Progenitor cell of endocrine pancreas (in vitro differentiated cells): ENCODE measurements at regions not wholly inside any gene's neighbourhood (a gene's known extent, or its start where the extent isn't known, plus 50 kb on each side); places are given as distances from the start of the nearest gene placed in this dataset.

Source experiments
- DNase-seq: peaks from one replicate; pipeline ENCODE4 v3.0.0; 2021; ENCODE audit warnings: low spot score; ENCODE audit not compliant: unreplicated experiment
- H3K27ac Mint-ChIP-seq: 2 replicates; pipeline ENCODE4 v1.8.0; 2021; ENCODE audit warnings: mild to moderate bottlenecking, moderate library complexity, mixed read lengths
- H3K27me3 Mint-ChIP-seq: 2 replicates; pipeline ENCODE4 v1.8.0; 2021; ENCODE audit warnings: mixed read lengths
- H3K36me3 Mint-ChIP-seq: 2 replicates; pipeline ENCODE4 v1.8.0; 2022; ENCODE audit warnings: mixed read lengths; ENCODE audit not compliant: insufficient read depth
- H3K4me1 Mint-ChIP-seq: 2 replicates; pipeline ENCODE4 v1.8.0; 2021; ENCODE audit warnings: low read depth, mixed read lengths
- H3K4me3 Mint-ChIP-seq: 2 replicates; pipeline ENCODE4 v1.8.0; 2021; ENCODE audit warnings: low read depth, mild to moderate bottlenecking, moderate library complexity, mixed read lengths
- H3K9me3 Mint-ChIP-seq: 2 replicates; pipeline ENCODE4 v1.8.0; 2021; ENCODE audit warnings: low read depth, mixed read lengths
- TF ChIP-seq, protein P1 (sequence below): fragments of 200-600 bp; sonication (generic); IDR thresholded peaks from one replicate; pipeline ENCODE4 v1.5.0; 2021; ENCODE audit warnings: antibody characterized with exemption, mild to moderate bottlenecking; ENCODE audit not compliant: unreplicated experiment

DNA sequence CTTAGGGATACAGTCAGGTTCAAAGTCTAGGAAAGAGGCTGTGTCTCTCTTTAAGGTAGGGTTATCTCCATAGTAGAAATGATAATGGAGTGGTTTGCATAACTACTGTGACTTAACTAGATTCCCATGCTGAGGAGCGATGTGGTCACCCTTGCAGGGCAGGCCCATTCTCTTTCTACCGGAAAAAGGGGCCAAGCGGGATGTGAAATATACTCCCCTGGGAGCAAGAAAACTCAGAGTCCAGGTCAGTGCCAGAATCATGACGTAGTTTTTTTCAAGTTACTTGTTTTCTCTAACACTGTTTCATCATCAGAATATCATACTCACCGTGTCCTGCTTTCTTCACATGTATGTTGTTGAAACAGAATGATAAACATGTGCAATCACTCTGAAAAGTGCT lies 649.0 kb upstream of the ANKRD30A start:
- no peaks in the 10 kb centered on the region for H3K36me3 Mint-ChIP-seq
- H3K4me1 Mint-ChIP-seq: no peaks in the 10 kb centered on the region
- H3K27me3 Mint-ChIP-seq: no peaks in the 10 kb centered on the region
- DNase-seq: no peak
- H3K9me3 Mint-ChIP-seq: no peaks in the 10 kb centered on the region
- H3K4me3 Mint-ChIP-seq: no peak overlapping the region
- no peak overlapping the region for H3K27ac Mint-ChIP-seq
- TF ChIP-seq, protein P1, sequence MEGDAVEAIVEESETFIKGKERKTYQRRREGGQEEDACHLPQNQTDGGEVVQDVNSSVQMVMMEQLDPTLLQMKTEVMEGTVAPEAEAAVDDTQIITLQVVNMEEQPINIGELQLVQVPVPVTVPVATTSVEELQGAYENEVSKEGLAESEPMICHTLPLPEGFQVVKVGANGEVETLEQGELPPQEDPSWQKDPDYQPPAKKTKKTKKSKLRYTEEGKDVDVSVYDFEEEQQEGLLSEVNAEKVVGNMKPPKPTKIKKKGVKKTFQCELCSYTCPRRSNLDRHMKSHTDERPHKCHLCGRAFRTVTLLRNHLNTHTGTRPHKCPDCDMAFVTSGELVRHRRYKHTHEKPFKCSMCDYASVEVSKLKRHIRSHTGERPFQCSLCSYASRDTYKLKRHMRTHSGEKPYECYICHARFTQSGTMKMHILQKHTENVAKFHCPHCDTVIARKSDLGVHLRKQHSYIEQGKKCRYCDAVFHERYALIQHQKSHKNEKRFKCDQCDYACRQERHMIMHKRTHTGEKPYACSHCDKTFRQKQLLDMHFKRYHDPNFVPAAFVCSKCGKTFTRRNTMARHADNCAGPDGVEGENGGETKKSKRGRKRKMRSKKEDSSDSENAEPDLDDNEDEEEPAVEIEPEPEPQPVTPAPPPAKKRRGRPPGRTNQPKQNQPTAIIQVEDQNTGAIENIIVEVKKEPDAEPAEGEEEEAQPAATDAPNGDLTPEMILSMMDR: no peak

DNA sequence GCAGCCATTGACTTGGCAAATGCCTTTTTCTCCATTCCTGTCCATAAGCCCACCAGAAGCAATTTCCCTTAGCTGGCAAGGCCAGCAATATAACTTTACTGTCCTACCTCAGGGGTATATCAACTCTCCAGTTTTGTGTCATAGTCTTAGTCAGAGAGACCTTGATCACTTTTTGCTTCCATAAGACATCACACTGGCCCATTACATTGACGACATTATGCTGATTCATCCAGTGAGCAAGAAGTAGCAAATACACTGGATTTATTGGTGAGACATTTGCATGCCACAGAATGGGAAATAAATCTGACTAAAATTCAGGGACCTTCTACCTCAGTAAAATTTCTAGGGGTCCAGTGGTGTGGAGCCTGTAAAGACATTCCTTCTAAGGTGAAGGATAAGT lies 649.7 kb upstream of the ANKRD30A start:
- Mint-ChIP-seq H3K4me1 (no peaks in the 10 kb centered on the region), H3K36me3 (no peaks in the 10 kb centered on the region), H3K27me3 (no peaks in the 10 kb centered on the region), H3K9me3 (no peaks in the 10 kb centered on the region), H3K27ac (no peak overlapping the region), H3K4me3 (no peak overlapping the region)
- DNase-seq: no peak
- TF ChIP-seq, protein P1: no peak

DNA sequence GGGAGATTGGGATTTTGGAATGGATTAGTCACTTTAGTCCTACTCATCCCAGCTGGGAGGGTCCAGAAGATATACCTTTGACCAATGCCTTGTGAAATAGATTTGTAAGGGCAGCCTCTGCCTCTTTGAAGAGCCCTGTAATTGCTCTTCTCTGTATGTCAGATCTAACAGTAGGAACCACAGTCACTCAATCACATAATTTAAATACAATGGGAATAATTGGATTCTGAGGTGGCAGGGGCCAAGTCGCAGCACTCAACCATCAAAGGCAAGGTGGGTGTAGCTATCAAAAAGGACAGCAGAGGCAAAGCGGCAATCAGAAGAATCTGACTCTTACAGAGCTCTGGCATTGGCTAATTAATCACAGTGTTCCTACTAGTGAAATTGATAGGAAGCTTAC lies 650.9 kb upstream of the ANKRD30A start:
- Mint-ChIP-seq H3K4me3 (no peak overlapping the region), H3K9me3 (no peaks in the 10 kb centered on the region), H3K27ac (no peak overlapping the region), H3K27me3 (no peaks in the 10 kb centered on the region), H3K36me3 (no peaks in the 10 kb centered on the region), H3K4me1 (no peaks in the 10 kb centered on the region)
- TF ChIP-seq, protein P1: no peak
- no peak for DNase-seq

DNA sequence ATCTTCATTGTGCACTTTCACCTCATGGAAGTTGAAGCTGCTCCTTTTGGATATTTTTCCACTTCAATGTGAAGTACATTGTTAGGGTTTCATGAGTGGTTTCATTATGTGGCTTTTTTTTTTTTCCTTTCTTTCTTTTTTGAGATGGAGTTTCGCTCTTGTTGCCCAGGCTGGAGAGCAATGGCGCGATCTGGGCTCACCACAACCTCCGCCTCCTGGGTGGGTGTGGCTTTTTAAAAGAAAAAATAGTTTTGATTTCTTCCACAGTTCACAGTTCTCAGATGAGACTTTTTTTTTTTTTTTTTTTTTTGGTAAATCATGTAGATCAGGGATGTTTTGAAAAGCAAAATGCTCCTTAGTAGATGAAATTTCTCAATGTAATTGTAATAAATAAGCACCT lies 652.3 kb upstream of the ANKRD30A start:
- TF ChIP-seq, protein P1: no peak
- no peak overlapping the region for H3K27ac Mint-ChIP-seq
- H3K36me3 Mint-ChIP-seq: no peaks in the 10 kb centered on the region
- no peaks in the 10 kb centered on the region for H3K27me3 Mint-ChIP-seq
- H3K4me1 Mint-ChIP-seq: no peaks in the 10 kb centered on the region
- H3K4me3 Mint-ChIP-seq: no peak overlapping the region
- no peaks in the 10 kb centered on the region for H3K9me3 Mint-ChIP-seq
- no peak for DNase-seq

DNA sequence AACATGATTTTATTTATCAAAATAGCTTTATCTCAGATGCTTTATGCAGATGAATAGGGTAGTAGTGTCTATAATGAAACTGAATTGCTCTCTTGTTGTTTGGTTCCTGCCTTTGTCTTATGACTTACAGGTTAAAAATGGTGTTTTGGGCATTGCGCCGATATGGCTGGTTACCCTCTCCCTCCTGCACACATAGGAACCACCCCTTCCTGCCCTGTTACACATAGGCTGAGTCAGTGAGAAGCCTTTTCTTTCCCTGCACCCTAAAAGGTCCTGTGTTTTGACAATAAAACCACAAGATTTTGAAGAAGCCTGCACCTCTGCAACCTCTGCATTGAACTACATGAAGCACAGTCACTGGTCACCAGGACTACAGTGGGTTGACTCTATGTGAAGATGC lies 655.8 kb upstream of the ANKRD30A start:
- DNase-seq: no peak
- no peak overlapping the region for H3K27ac Mint-ChIP-seq
- no peaks in the 10 kb centered on the region for H3K27me3 Mint-ChIP-seq
- TF ChIP-seq, protein P1: no peak
- no peak overlapping the region for H3K4me3 Mint-ChIP-seq
- peaks cover 2% of the 10 kb centered on the region for H3K4me1 Mint-ChIP-seq
- no peaks in the 10 kb centered on the region for H3K9me3 Mint-ChIP-seq
- no peaks in the 10 kb centered on the region for H3K36me3 Mint-ChIP-seq
